Kidney (tissue), 13 donors: ENCODE measurements at regions not wholly inside any gene's neighbourhood (a gene's known extent, or its start where the extent isn't known, plus 50 kb on each side); places are given as distances from the start of the nearest gene placed in this dataset.

Experiments used
- DNase-seq, 5 donors: peaks; one replicate each; pipeline ENCODE4 v3.0.0-alpha.2; 2013 to 2020
- FAIRE-seq: peaks from 2 replicates; lab custom pipeline; 2012; peaks lifted over from hg19 to GRCh38; lab: Jason Lieb, UNC
- H3K27ac ChIP-seq, 2 donors: one replicate each; pipeline ENCODE4 v1.7.0; 2013; ENCODE audit warnings: low read depth in 2 of 2, low read length in 2 of 2, inconsistent platforms in 1 of 2
- H3K27me3 ChIP-seq: one replicate; pipeline ENCODE4 v1.7.1; 2013; ENCODE audit warnings: low read length, inconsistent platforms; ENCODE audit not compliant: control insufficient read depth, insufficient read depth
- H3K36me3 ChIP-seq, 3 donors: one replicate each; pipeline versions ENCODE4 v1.7.0 to v1.7.1; 2013; ENCODE audit warnings: low read length in 3 of 3, control low read depth in 1 of 3, inconsistent platforms in 1 of 3; ENCODE audit not compliant: insufficient read depth in 3 of 3, control insufficient read depth in 2 of 3
- H3K4me1 ChIP-seq, 3 donors: one replicate each; pipeline versions ENCODE4 v1.7.0 to v1.7.1; 2013; ENCODE audit warnings: low read length in 3 of 3, inconsistent platforms in 1 of 3, low read depth in 1 of 3; ENCODE audit not compliant: control insufficient read depth in 2 of 3, insufficient read depth in 2 of 3
- H3K4me3 ChIP-seq, 3 donors: one replicate each; pipeline versions ENCODE4 v1.7.0 to v1.8.1; 2013; ENCODE audit warnings: low read length in 3 of 3, control low read depth in 1 of 3, inconsistent platforms in 1 of 3
- H3K9ac ChIP-seq, 3 donors: one replicate each; pipeline versions ENCODE4 v1.7.0 to v1.7.1; 2013; ENCODE audit warnings: low read length in 3 of 3, control low read depth in 1 of 3, inconsistent platforms in 1 of 3
- H3K9me3 ChIP-seq, 3 donors: one replicate each; pipeline versions ENCODE4 v1.7.0 to v1.7.1; 2013; ENCODE audit warnings: low read length in 3 of 3, control low read depth in 1 of 3, inconsistent platforms in 1 of 3; ENCODE audit not compliant: control insufficient read depth in 2 of 3, insufficient read depth in 1 of 3
- CTCF ChIP-seq: IDR thresholded peaks from 3 replicates; pipeline ENCODE4 v1.5.1; 2012; ENCODE audit warnings: mild to moderate bottlenecking, moderate library complexity, borderline replicate concordance; ENCODE audit not compliant: insufficient read depth; ENCODE audit errors: extremely low read depth
- intact Hi-C: fragments of 100-400 bp; cut with DNase I; formaldehyde crosslinking; loops from one replicate; pipeline ENCODE4 v1.11.1; 2022
- donor health status: control.
- donor health status: control.
- donor health status: control.
- donor health status: control.
- donor health status: control.
- donor health status: DM: yes; HTN: yes; CAD: no.
- donor health status: Normal renal cell carcinoma (clear cell type).

GRCh38 chr1:239539051-239539450 lies 152.7 kb downstream of the CHRM3 start:
- H3K27ac ChIP-seq, result no peak overlapping the region
- intact Hi-C loops, result no loop called here
- H3K9ac ChIP-seq, result no peak overlapping the region
- DNase-seq, result no peak
- H3K9me3 ChIP-seq, result no peaks in the 10 kb centered on the region
- no peak for FAIRE-seq
- H3K4me1 ChIP-seq, result peaks cover 0 to 4% (median 0%) of the 10 kb centered on the region in 3 donors
- H3K36me3 ChIP-seq, result no peaks in the 10 kb centered on the region
- no peak for TF ChIP-seq CTCF
- H3K4me3 ChIP-seq, result no peak overlapping the region
- H3K27me3 ChIP-seq, result no peaks in the 10 kb centered on the region

GRCh38 chr1:239539812-239540211 lies 153.4 kb downstream of the CHRM3 start:
- no peaks in the 10 kb centered on the region for H3K36me3 ChIP-seq
- intact Hi-C loops, result no loop called here
- H3K27me3 ChIP-seq, result no peaks in the 10 kb centered on the region
- H3K9ac ChIP-seq, result no peak overlapping the region
- H3K9me3 ChIP-seq, result no peaks in the 10 kb centered on the region
- no peak overlapping the region for H3K4me3 ChIP-seq
- peaks cover 0 to 4% (median 0%) of the 10 kb centered on the region in 3 donors for H3K4me1 ChIP-seq
- no peak for DNase-seq
- FAIRE-seq, result no peak
- H3K27ac ChIP-seq, result no peak overlapping the region
- TF ChIP-seq CTCF, result no peak

GRCh38 chr1:239543873-239544272 lies 157.5 kb downstream of the CHRM3 start:
- no peaks in the 10 kb centered on the region for H3K9me3 ChIP-seq
- TF ChIP-seq CTCF, result no peak
- no peaks in the 10 kb centered on the region for H3K4me1 ChIP-seq

GRCh38 chr1:239545466-239545865 lies 159.1 kb downstream of the CHRM3 start:
- Histone ChIP-seq H3K4me1 (no peaks in the 10 kb centered on the region), H3K36me3 (no peaks in the 10 kb centered on the region), H3K9ac (no peak overlapping the region), H3K27ac (no peak overlapping the region), H3K27me3 (no peaks in the 10 kb centered on the region), H3K9me3 (no peaks in the 10 kb centered on the region), H3K4me3 (no peak overlapping the region)
- FAIRE-seq, result no peak
- intact Hi-C loops, result no loop called here
- DNase-seq, result no peak
- no peak for TF ChIP-seq CTCF

More at GRCh38 chr1:239543873-239544272, 157.5 kb downstream of the CHRM3 start:
- Histone ChIP-seq H3K9ac (no peak overlapping the region), H3K4me3 (no peak overlapping the region), H3K36me3 (no peaks in the 10 kb centered on the region), H3K27me3 (no peaks in the 10 kb centered on the region), H3K27ac (no peak overlapping the region)
- FAIRE-seq (no peak), DNase-seq (no peak)
- intact Hi-C loops, result no loop called here
